AG09309 (cell line): ENCODE measurements at regions not wholly inside any gene's neighbourhood (a gene's known extent, or its start where the extent isn't known, plus 50 kb on each side); places are given as distances from the start of the nearest gene placed in this dataset.

Experiments used
- DNase-seq: peaks from one replicate; pipeline ENCODE4 v3.0.0-alpha.2; 2010; ENCODE audit warnings: low read depth
- H3K4me3 ChIP-seq: 2 replicates; pipeline ENCODE4 v1.5.1; 2011; ENCODE audit warnings: mild to moderate bottlenecking, low read depth, low read length, moderate library complexity; ENCODE audit not compliant: control insufficient read depth
- TF ChIP-seq, protein P1 (sequence below): IDR thresholded peaks from 2 replicates; pipeline ENCODE4 v1.5.1; 2011; ENCODE audit warnings: mild to moderate bottlenecking, low read depth, low read length, inconsistent platforms; ENCODE audit not compliant: insufficient read depth, control insufficient read depth; ENCODE audit errors: missing control alignments

DNA sequence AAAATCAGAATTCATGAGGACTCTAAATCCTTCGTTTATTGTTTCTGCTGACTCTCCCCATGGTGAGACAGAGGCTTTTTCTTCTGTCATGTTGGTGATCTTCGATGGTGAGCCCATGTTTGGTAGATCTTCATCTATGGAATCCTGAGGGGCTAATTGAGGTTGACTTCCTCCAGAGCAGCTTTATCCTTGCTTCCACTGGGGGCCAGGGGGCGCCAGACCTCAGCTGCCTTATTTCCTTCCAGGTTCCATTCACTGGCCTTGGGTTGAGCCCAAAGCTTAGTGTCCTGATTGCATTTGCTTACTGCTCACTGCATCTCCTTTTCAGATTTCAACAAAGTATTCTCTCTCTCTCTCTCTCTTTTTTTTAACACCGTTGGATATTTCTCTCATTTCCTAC, 80.7 kb downstream of the GCC1 start:
- no peak overlapping the region for H3K4me3 ChIP-seq
- TF ChIP-seq, protein P1, sequence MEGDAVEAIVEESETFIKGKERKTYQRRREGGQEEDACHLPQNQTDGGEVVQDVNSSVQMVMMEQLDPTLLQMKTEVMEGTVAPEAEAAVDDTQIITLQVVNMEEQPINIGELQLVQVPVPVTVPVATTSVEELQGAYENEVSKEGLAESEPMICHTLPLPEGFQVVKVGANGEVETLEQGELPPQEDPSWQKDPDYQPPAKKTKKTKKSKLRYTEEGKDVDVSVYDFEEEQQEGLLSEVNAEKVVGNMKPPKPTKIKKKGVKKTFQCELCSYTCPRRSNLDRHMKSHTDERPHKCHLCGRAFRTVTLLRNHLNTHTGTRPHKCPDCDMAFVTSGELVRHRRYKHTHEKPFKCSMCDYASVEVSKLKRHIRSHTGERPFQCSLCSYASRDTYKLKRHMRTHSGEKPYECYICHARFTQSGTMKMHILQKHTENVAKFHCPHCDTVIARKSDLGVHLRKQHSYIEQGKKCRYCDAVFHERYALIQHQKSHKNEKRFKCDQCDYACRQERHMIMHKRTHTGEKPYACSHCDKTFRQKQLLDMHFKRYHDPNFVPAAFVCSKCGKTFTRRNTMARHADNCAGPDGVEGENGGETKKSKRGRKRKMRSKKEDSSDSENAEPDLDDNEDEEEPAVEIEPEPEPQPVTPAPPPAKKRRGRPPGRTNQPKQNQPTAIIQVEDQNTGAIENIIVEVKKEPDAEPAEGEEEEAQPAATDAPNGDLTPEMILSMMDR, result peak; percentile 59
- DNase-seq, result no peak

- DNase-seq, result no peak
- TF ChIP-seq, protein P1, result no peak
Observed at GRCh38 chr7:127501817-127502216, 83.6 kb downstream of the GCC1 start.

DNA sequence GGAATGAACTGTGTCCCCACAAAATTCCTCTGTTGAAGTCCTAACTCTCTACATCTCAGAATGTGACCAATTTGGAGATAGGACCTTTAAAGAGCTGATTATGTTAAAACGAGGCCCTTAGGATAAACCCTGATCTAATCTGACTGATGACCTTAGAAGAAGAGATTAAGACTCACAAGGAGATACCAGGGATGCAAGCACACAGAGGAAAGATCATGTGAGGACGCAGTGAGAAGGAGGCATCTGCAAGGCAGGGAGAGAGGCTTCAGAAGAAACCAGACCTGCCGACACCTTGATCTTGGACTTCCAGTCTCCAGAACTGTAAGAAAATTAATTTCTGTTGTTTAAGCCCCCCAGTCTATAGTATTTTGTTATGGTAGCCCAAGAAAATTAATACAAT, 94.9 kb upstream of the ZNF800 start:
- TF ChIP-seq, protein P1, result no peak
- DNase-seq, result no peak
- H3K4me3 ChIP-seq, result no peak overlapping the region

More at GRCh38 chr7:127501817-127502216, 83.6 kb downstream of the GCC1 start:
- no peak overlapping the region for H3K4me3 ChIP-seq

DNA sequence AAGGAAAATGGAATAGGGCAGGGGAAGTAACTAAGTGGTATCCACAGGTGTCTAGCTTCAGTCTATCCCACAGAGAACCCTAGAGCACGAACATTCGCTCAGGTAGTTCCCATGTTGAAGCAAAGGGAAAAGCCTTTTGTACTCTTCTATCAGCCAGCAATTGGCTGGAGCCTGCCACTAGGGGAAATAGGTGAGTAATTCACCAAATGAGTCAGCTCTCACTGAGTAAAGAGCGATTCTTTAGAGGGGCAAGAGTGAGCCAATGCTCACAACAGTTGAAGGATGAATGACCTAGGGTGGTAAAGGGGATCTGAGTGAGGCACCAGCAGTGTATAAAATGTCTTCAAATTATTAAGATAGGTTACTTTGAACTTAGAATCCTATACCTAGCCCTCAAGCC, 94.1 kb upstream of the ZNF800 start:
- no peak for DNase-seq
- no peak overlapping the region for H3K4me3 ChIP-seq
- TF ChIP-seq, protein P1, result peak; percentile 5

GRCh38 chr7:127485482-127485881, 93.0 kb upstream of the ZNF800 start:
- H3K4me3 ChIP-seq, result no peak overlapping the region
- DNase-seq, result no peak
- TF ChIP-seq, protein P1, result no peak

GRCh38 chr7:127484954-127485353, 92.4 kb upstream of the ZNF800 start:
- TF ChIP-seq, protein P1, result no peak
- no peak for DNase-seq
- H3K4me3 ChIP-seq, result no peak overlapping the region

DNA sequence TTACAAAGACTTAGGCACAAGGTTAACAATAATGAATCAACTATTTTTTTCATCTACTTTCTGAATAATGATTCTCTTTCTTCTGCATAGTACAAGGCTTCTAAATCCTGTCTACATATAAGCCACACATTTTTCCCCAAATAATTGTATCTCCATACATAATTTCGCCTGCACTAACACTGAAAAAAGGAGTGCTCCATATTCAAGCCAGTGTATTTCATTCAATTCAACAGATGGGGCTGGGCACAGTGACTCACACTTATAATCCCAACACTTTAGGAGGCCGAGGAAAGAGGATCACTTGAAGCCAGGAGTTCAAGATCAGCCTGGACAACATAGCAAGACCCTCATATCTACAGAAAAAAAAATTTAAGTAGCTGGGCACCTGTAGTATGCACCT, 86.0 kb upstream of the ZNF800 start:
- TF ChIP-seq, protein P1, result no peak
- DNase-seq, result no peak
- H3K4me3 ChIP-seq, result no peak overlapping the region
